Suprapubic skin (tissue), 4 donors: ENCODE measurements at regions not wholly inside any gene's neighbourhood (a gene's known extent, or its start where the extent isn't known, plus 50 kb on each side); places are given as distances from the start of the nearest gene placed in this dataset.

Experiments
- POLR2A ChIP-seq, 2 donors: fragments of 450-650 bp; IDR thresholded peaks; one replicate each; pipeline ENCODE4 v1.6.1; 2017; ENCODE audit warnings: antibody characterized with exemption in 2 of 2, mild to moderate bottlenecking in 2 of 2, moderate library complexity in 2 of 2
- POLR2AphosphoS5 ChIP-seq, 3 donors: sonication (generic); formaldehyde crosslinking; IDR thresholded peaks; one replicate each; pipeline ENCODE4 v1.6.1; 2017; ENCODE audit warnings: antibody characterized with exemption in 3 of 3
- TF ChIP-seq, protein P1 (sequence below), 2 donors: fragments of 200-600 bp in 1 of 2; fragments of 450-650 bp in 1 of 2; sonication (generic) in 1 of 2; IDR thresholded peaks; one replicate each; pipeline ENCODE4 v1.5.1; 2016 to 2019; ENCODE audit warnings: antibody characterized with exemption in 2 of 2, mild to moderate bottlenecking in 1 of 2, moderate library complexity in 1 of 2

DNA sequence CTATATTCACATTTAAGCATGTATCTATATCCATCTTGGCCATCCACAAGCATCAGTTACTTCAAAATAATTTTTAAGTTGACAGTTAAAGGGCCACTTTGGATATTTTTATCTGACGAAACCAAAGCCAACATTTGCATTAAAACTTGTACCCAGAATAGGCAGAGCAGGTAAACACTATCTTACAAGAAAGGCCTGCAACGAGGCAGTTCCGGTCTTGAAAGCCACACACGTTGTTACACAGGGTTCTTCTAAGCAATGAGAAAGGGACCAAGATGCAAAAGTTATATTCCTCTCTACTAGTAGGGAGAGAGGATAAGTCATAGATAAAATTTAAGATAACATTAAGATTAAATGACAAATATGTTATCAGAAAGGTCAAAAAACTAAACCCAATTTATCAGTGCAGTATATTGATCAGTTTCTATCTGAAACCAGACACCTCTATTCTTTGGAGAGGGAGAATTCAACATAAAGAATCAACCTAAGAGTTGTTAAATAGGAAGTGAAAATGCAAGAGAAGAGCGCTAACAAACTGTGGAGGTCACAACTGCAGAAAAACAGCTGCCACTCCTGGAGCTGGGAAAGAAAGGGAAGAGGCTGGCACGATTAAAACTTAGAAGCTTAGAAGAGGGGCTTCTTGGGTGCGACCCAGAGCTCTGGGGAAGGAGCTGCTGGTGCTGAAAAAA is 701.3 kb downstream of the TNS3 start:
- TF ChIP-seq POLR2A (IDR thresholded peaks at IDR 0.05) (no peak), POLR2AphosphoS5 (IDR thresholded peaks at IDR 0.05) (no peak)
- TF ChIP-seq, protein P1, sequence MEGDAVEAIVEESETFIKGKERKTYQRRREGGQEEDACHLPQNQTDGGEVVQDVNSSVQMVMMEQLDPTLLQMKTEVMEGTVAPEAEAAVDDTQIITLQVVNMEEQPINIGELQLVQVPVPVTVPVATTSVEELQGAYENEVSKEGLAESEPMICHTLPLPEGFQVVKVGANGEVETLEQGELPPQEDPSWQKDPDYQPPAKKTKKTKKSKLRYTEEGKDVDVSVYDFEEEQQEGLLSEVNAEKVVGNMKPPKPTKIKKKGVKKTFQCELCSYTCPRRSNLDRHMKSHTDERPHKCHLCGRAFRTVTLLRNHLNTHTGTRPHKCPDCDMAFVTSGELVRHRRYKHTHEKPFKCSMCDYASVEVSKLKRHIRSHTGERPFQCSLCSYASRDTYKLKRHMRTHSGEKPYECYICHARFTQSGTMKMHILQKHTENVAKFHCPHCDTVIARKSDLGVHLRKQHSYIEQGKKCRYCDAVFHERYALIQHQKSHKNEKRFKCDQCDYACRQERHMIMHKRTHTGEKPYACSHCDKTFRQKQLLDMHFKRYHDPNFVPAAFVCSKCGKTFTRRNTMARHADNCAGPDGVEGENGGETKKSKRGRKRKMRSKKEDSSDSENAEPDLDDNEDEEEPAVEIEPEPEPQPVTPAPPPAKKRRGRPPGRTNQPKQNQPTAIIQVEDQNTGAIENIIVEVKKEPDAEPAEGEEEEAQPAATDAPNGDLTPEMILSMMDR (IDR thresholded peaks at IDR 0.05): no peak
